Activated T-cell treated with anti-CD3 and anti-CD28 coated beads, Interleukin-2, amount 50 U/mL, for 4 hours (primary cell): ENCODE measurements at regions not wholly inside any gene's neighbourhood (a gene's known extent, or its start where the extent isn't known, plus 50 kb on each side); places are given as distances from the start of the nearest gene placed in this dataset.

Source experiments
- ATAC-seq, 2 donors: fragments of 200-7000 bp; cut with Tn5 transposase; one replicate each; pipeline ENCODE4 v1.10.0; 2021
- DNase-seq: peaks from one replicate; pipeline ENCODE4 v3.0.0-alpha.2; 2020
- H3K27me3 Mint-ChIP-seq: one replicate; pipeline ENCODE4 v1.8.0; 2021; ENCODE audit warnings: low read depth, mixed read lengths
- H3K36me3 Mint-ChIP-seq: one replicate; pipeline ENCODE4 v1.8.0; 2022; ENCODE audit warnings: mixed read lengths; ENCODE audit not compliant: insufficient read depth
- H3K4me1 Mint-ChIP-seq: one replicate; pipeline ENCODE4 v1.8.0; 2021; ENCODE audit warnings: low read depth, mixed read lengths
- H3K4me3 Mint-ChIP-seq: one replicate; pipeline ENCODE4 v1.8.0; 2021; ENCODE audit warnings: mild to moderate bottlenecking, moderate library complexity, mixed read lengths
- H3K9me3 Mint-ChIP-seq: one replicate; pipeline ENCODE4 v1.8.0; 2021; ENCODE audit warnings: mixed read lengths

DNA sequence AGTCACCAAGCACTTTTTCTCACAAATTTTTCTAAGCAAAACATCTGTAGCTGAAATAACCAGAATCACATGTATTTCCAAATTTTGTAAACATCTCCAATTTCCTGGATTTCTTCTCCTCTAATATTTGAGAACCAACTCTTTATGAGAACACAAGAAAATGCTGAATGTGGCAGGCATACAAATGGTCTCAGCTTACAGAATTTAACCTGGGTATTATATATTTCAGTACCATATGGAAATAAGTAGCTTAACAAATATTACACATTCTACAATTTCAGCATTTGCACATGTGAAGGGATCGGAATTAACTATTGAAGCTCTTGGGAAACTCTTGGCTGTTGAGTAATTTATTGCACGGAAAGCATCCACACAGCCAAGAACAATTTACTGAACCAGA, 92.5 kb downstream of the TBXT start:
- no peak for DNase-seq
- ATAC-seq: no peak
- Mint-ChIP-seq H3K9me3 (no peaks in the 10 kb centered on the region), H3K36me3 (no peaks in the 10 kb centered on the region), H3K4me1 (no peaks in the 10 kb centered on the region), H3K27me3 (peaks cover 13% of the 10 kb centered on the region), H3K4me3 (no peak overlapping the region)

DNA sequence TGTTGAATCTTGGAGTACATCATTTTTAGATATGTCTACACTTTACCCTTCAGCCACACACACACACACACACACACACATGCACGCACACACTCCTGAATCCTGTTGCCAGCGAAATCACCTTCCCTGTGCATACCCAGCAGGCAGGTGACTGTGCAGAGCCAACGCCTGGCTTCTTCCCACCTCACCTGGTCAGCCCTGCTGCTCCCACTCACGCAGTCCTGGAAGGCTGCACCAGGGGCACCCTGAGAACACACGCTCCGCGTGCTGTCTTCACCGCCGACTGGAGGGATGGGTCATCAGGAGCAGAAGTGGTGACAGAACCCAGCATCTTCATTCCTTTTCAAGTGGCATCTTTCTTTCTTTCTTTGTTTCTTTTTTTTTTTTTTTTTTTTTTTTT, 94.6 kb downstream of the TBXT start:
- Mint-ChIP-seq H3K9me3 (peaks cover 6% of the 10 kb centered on the region), H3K27me3 (peaks cover 14% of the 10 kb centered on the region), H3K4me1 (no peaks in the 10 kb centered on the region), H3K36me3 (no peaks in the 10 kb centered on the region), H3K4me3 (no peak overlapping the region)
- DNase-seq: no peak
- no peak for ATAC-seq

DNA sequence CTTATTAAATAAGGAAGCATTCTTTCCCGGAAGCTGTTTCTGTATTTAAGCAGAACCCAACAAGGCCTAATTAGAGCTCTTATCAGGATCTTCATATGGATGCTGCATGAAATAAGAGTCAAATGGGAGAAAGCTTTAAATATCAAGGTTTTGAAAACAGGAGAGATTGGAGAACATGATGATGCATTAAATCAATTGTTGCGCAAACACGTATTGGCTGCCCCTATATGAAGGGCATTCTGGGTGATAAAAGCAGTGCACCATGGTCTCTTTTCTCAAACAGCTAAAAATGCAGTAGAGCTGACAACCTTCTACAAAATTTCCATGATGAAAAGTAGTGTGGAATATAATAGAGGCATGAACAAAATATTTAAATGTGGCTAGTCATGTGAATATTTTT, 98.9 kb downstream of the TBXT start:
- Mint-ChIP-seq H3K36me3 (no peaks in the 10 kb centered on the region), H3K27me3 (peaks cover 10% of the 10 kb centered on the region), H3K4me1 (no peaks in the 10 kb centered on the region), H3K9me3 (peaks cover 12% of the 10 kb centered on the region), H3K4me3 (no peak overlapping the region)
- no peak for ATAC-seq
- no peak for DNase-seq

DNA sequence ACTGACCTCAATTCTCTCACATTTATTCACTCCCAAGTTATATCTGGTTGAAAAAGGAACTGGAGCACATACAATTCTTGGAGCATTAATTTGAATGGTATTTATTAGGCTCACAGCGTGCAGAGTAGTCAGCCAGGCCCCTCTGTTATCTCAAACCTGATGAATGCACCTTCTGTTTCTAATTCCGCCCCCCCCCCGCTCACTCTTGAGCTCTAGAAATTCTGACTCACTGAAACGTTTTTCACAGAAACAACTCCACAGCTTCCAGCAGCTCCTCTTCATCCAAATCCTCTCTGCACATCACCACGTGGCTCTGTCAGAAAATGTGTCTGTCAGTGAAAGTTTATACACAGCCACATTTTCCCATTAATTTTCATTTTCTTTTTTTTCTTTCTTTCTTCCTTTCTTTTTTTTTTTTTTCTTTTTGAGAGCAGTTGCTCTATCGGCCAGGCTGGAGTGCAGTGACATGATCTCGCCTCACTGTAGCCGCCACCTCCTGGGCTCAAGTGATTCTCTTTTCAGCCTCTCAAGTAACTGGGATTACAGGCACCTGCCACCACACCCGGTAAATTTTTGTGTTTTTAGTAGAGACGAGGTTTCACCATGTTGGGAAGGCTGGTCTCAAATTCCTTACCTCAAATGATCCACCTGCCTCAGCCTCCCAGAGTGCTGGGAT, 109.4 kb downstream of the TBXT start:
- Mint-ChIP-seq H3K4me3 (no peak overlapping the region), H3K36me3 (no peaks in the 10 kb centered on the region), H3K4me1 (no peaks in the 10 kb centered on the region), H3K9me3 (peaks cover 18% of the 10 kb centered on the region), H3K27me3 (peaks cover 18% of the 10 kb centered on the region)
- DNase-seq (no peak), ATAC-seq (no peak)

DNA sequence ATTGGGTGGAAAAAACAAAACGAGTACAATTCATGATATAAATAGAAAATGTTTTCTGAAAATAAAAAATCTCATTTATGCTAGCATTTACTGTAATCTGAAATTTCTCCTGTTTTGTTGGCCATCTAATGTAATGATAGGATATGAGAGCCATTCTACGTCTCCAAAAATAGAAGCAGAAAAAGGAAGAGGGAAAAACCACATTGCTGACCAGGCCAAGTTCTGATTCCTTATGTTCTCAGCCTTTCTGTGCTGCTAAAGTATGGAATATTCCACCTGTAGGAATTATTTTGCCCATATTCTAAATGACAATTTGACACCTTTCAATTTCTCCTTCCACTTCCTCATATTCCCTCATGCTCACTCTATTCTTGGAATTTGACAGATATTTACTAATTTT, 110.2 kb downstream of the TBXT start:
- Mint-ChIP-seq H3K27me3 (peaks cover 18% of the 10 kb centered on the region), H3K4me3 (no peak overlapping the region), H3K4me1 (no peaks in the 10 kb centered on the region), H3K9me3 (peaks cover 21% of the 10 kb centered on the region), H3K36me3 (no peaks in the 10 kb centered on the region)
- DNase-seq (no peak), ATAC-seq (no peak)

DNA sequence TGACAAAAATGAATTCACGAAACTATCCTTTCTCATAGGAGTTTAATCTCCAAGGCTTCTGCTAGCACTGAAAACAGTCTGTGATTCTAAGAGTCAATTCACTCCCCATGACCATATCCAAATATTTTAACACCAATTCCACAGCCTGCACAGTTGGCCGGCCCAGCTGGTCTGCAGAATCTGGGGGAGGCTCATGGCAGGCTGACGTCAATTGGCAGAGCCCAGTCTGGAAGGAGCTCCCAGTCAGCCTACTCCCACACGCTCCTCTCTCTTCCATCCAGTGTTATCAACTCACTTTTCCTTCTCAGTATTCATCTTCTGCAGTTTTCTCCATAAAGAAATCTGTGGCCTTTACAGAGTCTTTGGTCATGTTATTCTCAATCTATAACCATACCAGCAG, 111.0 kb downstream of the TBXT start:
- H3K4me3 Mint-ChIP-seq: no peak overlapping the region

DNA sequence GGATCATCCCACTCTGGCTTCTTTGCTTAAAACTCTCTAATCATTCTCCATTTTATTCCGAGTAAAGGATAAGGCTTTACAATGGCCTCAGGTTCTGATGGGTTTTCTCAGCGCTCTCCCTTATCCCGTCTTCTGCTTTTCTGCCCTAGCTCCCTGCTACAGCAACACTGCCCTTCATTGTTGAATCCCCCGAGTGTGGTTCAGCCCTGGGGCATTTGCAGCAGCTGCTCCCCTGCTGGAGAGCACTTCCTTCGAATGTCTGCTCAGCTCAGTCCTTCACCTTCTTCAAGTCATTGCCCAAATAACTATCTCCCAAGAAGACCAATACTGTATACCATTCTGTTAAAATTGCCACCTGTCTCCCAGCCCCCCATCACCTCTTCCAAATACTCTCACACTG, 111.8 kb downstream of the TBXT start:
- ATAC-seq: no peak
- no peaks in the 10 kb centered on the region for H3K4me1 Mint-ChIP-seq
- H3K9me3 Mint-ChIP-seq: peaks cover 29% of the 10 kb centered on the region
- no peak for DNase-seq
- peaks cover 11% of the 10 kb centered on the region for H3K27me3 Mint-ChIP-seq
- no peak overlapping the region for H3K4me3 Mint-ChIP-seq
- no peaks in the 10 kb centered on the region for H3K36me3 Mint-ChIP-seq

More for the DNA sequence above, 111.0 kb downstream of the TBXT start:
- DNase-seq: no peak
- H3K9me3 Mint-ChIP-seq: peaks cover 28% of the 10 kb centered on the region
- H3K4me1 Mint-ChIP-seq: no peaks in the 10 kb centered on the region
- no peaks in the 10 kb centered on the region for H3K36me3 Mint-ChIP-seq
- no peak for ATAC-seq
- peaks cover 11% of the 10 kb centered on the region for H3K27me3 Mint-ChIP-seq

DNA sequence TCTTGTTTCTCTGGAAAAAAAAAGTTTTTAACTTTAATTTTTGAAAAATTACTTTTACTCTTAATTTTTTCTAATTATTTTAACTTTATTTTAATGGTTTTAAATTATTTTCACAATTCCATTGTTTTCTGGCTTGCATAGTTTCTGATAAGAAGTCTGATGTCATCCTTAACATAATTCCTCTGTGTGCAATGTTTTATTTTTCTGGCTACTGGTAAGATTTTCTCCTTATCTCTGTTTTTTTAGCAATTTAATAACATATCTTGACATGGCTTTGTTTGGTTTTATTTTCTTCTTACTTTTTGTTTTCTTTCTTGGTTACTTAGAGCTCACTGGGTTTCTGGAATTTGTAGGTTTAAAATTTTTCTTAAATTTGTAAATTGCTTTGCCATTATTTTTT, 114.8 kb downstream of the TBXT start:
- no peak for DNase-seq
- peaks cover 29% of the 10 kb centered on the region for H3K9me3 Mint-ChIP-seq
- H3K36me3 Mint-ChIP-seq: no peaks in the 10 kb centered on the region
- H3K4me3 Mint-ChIP-seq: no peak overlapping the region
- H3K4me1 Mint-ChIP-seq: no peaks in the 10 kb centered on the region
- no peak for ATAC-seq
- H3K27me3 Mint-ChIP-seq: peaks cover 7% of the 10 kb centered on the region

DNA sequence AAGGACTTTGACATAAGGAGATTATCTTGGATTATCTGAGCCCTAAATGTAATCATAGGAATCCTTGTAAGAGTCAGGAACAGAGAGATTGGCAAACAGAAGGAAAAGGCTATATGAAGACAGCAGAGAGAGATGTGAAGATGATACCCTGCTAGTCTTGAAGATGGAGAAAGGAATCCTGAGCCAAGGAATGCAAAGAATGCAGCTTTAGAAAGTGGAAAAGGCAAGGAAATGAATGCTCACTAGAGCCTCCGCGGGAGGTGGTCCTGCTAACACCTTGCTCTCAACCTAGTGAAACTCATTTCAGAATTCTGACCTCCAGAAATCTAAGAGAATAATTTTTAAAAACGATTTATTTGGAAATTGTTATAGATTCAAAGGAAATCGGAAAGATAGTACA, 117.1 kb downstream of the TBXT start:
- Mint-ChIP-seq H3K9me3 (peaks cover 25% of the 10 kb centered on the region), H3K4me1 (no peaks in the 10 kb centered on the region), H3K36me3 (no peaks in the 10 kb centered on the region), H3K27me3 (peaks cover 3% of the 10 kb centered on the region), H3K4me3 (no peak overlapping the region)
- ATAC-seq (no peak), DNase-seq (no peak)

DNA sequence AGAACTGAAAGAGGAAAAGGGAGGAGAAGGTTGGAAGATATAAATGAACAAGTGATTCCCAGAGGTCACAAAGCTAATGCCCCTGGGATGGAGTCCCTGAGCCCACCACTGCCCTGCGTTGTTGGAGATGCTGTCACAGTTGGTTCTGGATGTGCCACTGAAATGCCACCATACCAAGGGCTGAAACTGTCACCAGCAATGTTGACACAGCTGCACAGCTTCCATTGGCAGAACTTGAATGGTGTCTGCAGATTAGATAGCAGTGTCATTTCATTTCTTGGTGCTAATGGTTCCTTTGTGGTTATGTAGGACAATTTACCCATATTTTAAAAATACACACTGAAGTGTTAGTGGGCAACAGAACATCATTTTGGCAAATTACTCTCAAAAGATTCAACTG, 120.7 kb downstream of the TBXT start:
- Mint-ChIP-seq H3K9me3 (peaks cover 4% of the 10 kb centered on the region), H3K4me3 (no peak overlapping the region), H3K27me3 (peaks cover 17% of the 10 kb centered on the region), H3K4me1 (no peaks in the 10 kb centered on the region), H3K36me3 (no peaks in the 10 kb centered on the region)
- DNase-seq (no peak), ATAC-seq (no peak)

DNA sequence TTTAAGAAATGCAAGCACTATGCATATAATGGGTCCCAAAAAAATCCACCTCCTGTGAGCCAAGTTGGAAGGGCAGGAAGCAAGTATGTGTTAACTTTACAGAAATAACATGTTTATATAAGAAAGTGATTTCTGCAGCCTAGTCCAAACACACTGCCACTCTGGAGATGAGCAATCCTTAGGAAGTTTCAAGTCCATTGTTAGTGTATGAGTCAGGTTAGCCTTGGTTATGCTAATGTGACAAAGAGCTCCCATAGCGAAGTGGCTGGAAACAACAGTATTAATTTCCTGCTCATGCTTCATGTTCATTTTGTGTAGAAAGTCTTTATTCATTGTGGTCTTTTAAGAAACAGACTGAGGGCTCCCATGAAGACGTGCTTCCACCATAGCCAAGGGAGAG, 121.4 kb downstream of the TBXT start:
- H3K4me3 Mint-ChIP-seq: no peak overlapping the region
- DNase-seq (no peak), ATAC-seq (no peak)
- peaks cover 22% of the 10 kb centered on the region for H3K27me3 Mint-ChIP-seq
- H3K9me3 Mint-ChIP-seq: no peaks in the 10 kb centered on the region
- H3K36me3 Mint-ChIP-seq: no peaks in the 10 kb centered on the region
- H3K4me1 Mint-ChIP-seq: no peaks in the 10 kb centered on the region

DNA sequence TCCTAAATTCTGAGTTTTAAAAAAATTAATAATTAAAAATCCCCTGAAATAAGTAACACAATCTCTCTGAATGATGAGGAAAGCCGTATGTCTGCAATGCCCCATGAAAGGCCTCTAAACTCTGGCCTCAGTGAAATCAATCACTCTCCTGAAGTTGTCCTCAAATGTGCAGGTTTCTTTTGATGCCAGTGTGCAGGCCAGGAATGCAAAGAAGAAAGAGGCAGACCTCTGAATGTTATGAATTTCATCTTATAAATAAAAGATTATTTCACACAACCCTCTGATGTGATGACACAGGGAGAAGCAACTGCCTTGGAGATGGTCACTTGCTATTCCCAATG, 121.8 kb downstream of the TBXT start:
- ATAC-seq: no peak
- no peak for DNase-seq
- no peaks in the 10 kb centered on the region for H3K4me1 Mint-ChIP-seq

DNA sequence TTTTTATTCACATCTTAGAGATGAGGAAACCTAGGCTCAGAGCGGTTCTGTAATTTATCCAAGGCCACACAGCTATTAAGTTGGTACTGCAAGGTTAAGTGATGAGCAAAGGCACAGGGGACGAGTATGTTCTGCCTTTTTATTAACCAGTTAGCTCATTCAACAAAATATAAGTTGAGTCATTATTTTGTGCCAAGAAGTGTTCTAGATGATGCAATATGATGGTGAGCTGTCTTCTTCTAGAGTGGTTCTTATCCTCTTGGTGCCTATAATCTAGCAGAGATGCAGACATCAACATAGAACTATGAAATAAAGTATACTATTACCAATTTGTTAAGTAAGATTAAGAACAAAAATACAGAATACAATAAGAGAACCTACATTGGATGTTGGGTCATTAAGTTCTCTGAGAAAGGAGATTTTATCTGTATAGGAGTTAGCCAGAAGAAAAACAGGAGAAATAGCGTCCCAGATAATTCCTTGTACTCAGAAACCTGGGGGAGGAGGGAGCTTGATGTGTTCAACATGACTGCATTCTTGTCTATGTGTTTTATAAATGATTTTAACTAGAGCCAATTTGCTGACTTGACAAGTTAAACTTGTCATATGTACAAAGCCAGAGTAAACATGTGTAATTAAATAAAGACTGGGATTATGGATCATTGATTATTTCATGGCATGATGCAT, 122.3 kb downstream of the TBXT start:
- H3K4me1 Mint-ChIP-seq: no peaks in the 10 kb centered on the region
- no peaks in the 10 kb centered on the region for H3K36me3 Mint-ChIP-seq
- no peak for ATAC-seq

More for the DNA sequence above, 121.8 kb downstream of the TBXT start:
- H3K4me3 Mint-ChIP-seq: no peak overlapping the region
- H3K36me3 Mint-ChIP-seq: no peaks in the 10 kb centered on the region
- no peaks in the 10 kb centered on the region for H3K9me3 Mint-ChIP-seq
- peaks cover 22% of the 10 kb centered on the region for H3K27me3 Mint-ChIP-seq

DNA sequence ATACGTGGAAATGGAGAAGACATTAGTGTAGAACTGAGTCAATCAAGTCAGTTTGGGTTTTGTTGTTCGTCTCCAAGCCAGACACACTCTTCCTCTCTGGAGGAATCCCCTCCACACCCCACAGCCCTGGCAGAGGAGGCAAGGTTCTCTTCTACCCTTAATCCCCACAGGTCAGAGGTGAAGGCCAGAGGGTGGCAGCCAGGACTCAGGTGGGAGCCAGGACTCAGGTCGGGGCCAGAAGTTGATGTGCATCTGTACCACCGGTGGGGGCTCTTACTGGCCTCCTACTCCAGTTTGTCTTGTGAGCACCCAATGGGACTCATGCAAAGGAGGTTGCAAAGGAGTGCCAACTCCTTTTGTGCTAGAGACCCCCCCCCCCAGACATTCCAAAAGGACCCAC, 126.4 kb downstream of the TBXT start:
- H3K4me3 Mint-ChIP-seq: no peak overlapping the region
- H3K27me3 Mint-ChIP-seq: peaks cover 19% of the 10 kb centered on the region
- DNase-seq: no peak
- no peaks in the 10 kb centered on the region for H3K4me1 Mint-ChIP-seq
- no peaks in the 10 kb centered on the region for H3K36me3 Mint-ChIP-seq
- peaks cover 20% of the 10 kb centered on the region for H3K9me3 Mint-ChIP-seq
- no peak for ATAC-seq

More for the DNA sequence above, 122.3 kb downstream of the TBXT start:
- Mint-ChIP-seq H3K27me3 (peaks cover 22% of the 10 kb centered on the region), H3K9me3 (no peaks in the 10 kb centered on the region), H3K4me3 (no peak overlapping the region)
- DNase-seq: no peak

DNA sequence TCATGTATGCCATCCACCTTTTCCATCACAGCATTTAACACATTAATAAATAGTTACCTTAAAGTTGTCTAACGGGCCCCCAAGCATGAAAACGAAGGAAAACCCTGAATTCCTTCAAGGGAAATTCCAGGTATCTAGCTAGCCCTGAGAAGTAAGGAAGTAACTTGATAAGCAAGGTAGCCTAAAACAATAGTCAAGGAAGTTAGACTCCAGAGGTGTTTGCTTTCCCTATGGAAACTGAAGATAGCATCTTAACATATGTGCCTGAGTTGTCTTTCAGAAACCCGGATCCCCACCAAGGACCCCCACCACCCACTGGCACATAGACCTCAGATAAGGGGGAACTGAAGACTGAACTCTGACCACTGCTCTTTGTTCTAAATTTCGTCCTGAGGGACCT, 127.4 kb downstream of the TBXT start:
- H3K36me3 Mint-ChIP-seq: no peaks in the 10 kb centered on the region
- no peak overlapping the region for H3K4me3 Mint-ChIP-seq
- ATAC-seq (no peak), DNase-seq (no peak)
- H3K9me3 Mint-ChIP-seq: peaks cover 20% of the 10 kb centered on the region
- H3K27me3 Mint-ChIP-seq: peaks cover 19% of the 10 kb centered on the region
- no peaks in the 10 kb centered on the region for H3K4me1 Mint-ChIP-seq
